ENCODE measurements at regions not wholly inside any gene's neighbourhood (a gene's known extent, or its start where the extent isn't known, plus 50 kb on each side); places are given as distances from the start of the nearest gene placed in this dataset.

- Histone ChIP-seq H3K9me3 (no peaks in the 10 kb centered on the region), H3K4me3 (no peak overlapping the region), H3K4me2 (no peak overlapping the region), H3K4me1 (no peaks in the 10 kb centered on the region), H3K27ac (no peak overlapping the region)
- FAIRE-seq (no peak), ATAC-seq (no peak), DNase-seq (ENCODE audit: low read depth in 1 of 2, low spot score in 1 of 2) (no peak)
- ChIA-PET POLR2A (no interaction called here), CTCF (no interaction called here)
- TF ChIP-seq HEYL (CRISPR knock-in tag; IDR thresholded peaks at IDR 0.05), result no peak
- TF ChIP-seq ZSCAN20 (CRISPR knock-in tag; IDR thresholded peaks at IDR 0.05), result no peak
- TF ChIP-seq MAZ (IDR thresholded peaks at IDR 0.05; ENCODE audit: borderline replicate concordance, low read depth, low read length), result no peak
- no peak for TF ChIP-seq HOXA7 (CRISPR knock-in tag; IDR thresholded peaks at IDR 0.05)
- TF ChIP-seq HMGXB4 (CRISPR knock-in tag; IDR thresholded peaks at IDR 0.05; ENCODE audit: borderline replicate concordance), result no peak
- TF ChIP-seq KDM5A (IDR thresholded peaks at IDR 0.05), result no peak
- no peak for TF ChIP-seq MYC (IDR thresholded peaks at IDR 0.05; ENCODE audit: borderline replicate concordance, low read length)
- no peak for TF ChIP-seq SMC3 (IDR thresholded peaks at IDR 0.05)
- TF ChIP-seq HDAC2 (IDR thresholded peaks at IDR 0.05), result no peak
- no peak for TF ChIP-seq HOXB13 (CRISPR knock-in tag; IDR thresholded peaks at IDR 0.05; ENCODE audit: low read depth)
- TF ChIP-seq NPAS2 (CRISPR knock-in tag; IDR thresholded peaks at IDR 0.05; ENCODE audit: borderline replicate concordance), result no peak
- no peak for TF ChIP-seq POLR2A (IDR thresholded peaks at IDR 0.05; ENCODE audit: low read length)
- no peak for TF ChIP-seq KDM1A (IDR thresholded peaks at IDR 0.05; ENCODE audit: low read depth)
- TF ChIP-seq ZC3H11A (IDR thresholded peaks at IDR 0.05), result no peak
- TF ChIP-seq RCOR1 (IDR thresholded peaks at IDR 0.05; ENCODE audit: low read depth, low read length), result no peak
- TF ChIP-seq ZNF302 (CRISPR knock-in tag; IDR thresholded peaks at IDR 0.05), result no peak
These were observed 147.9 kb upstream of the STXBP6 start for GRCh38 chr14:25197885-25198284.

- TF ChIP-seq HES2 (IDR thresholded peaks at IDR 0.05), result no peak
- TF ChIP-seq TFCP2L1 (CRISPR knock-in tag; IDR thresholded peaks at IDR 0.05), result no peak
- TF ChIP-seq CBX2 (IDR thresholded peaks at IDR 0.05; ENCODE audit: borderline replicate concordance, low read depth), result no peak
- TF ChIP-seq HEYL (CRISPR knock-in tag; IDR thresholded peaks at IDR 0.05), result no peak
- TF ChIP-seq RNF2 (IDR thresholded peaks at IDR 0.05; ENCODE audit: borderline replicate concordance, low read depth), result no peak
- TF ChIP-seq GATA3 (IDR thresholded peaks at IDR 0.05; ENCODE audit: borderline replicate concordance), result no peak
- TF ChIP-seq ATOH8 (CRISPR knock-in tag; IDR thresholded peaks at IDR 0.05; ENCODE audit: low read depth), result no peak
- no peak for TF ChIP-seq CEBPB (IDR thresholded peaks at IDR 0.05)
- TF ChIP-seq MAZ (IDR thresholded peaks at IDR 0.05; ENCODE audit: borderline replicate concordance, low read depth, low read length), result no peak
- H3K4me3 ChIP-seq, result no peak overlapping the region
- CTCF ChIA-PET, result no interaction called here
- no peak for DNase-seq (ENCODE audit: low read depth in 1 of 2, low spot score in 1 of 2)
- FAIRE-seq, result no peak
- ATAC-seq, result no peak
- H3K4me2 ChIP-seq, result no peak overlapping the region
- no peaks in the 10 kb centered on the region for H3K9me3 ChIP-seq
- no peak overlapping the region for H3K27ac ChIP-seq
- WGBS (ENCODE audit: missing lambda C conversion rate), result 7% methylated on average over 1 of the region's 1 CpG
- POLR2A ChIA-PET, result no interaction called here
- no peaks in the 10 kb centered on the region for H3K4me1 ChIP-seq
These were observed 130.3 kb upstream of the STXBP6 start for GRCh38 chr14:25180221-25180620.

GRCh38 chr14:25178255-25178654 is 128.3 kb upstream of the STXBP6 start:
- H3K4me2 ChIP-seq, result no peak overlapping the region
- no peak for FAIRE-seq
- H3K4me1 ChIP-seq, result no peaks in the 10 kb centered on the region
- no peak for ATAC-seq
- H3K4me3 ChIP-seq, result no peak overlapping the region
- DNase-seq (ENCODE audit: low read depth in 1 of 2, low spot score in 1 of 2), result no peak
- H3K9me3 ChIP-seq, result no peaks in the 10 kb centered on the region
- H3K27ac ChIP-seq, result no peak overlapping the region
- POLR2A ChIA-PET, result no interaction called here
- TF ChIP-seq BCL3 (IDR thresholded peaks at IDR 0.05), result no peak
- TF ChIP-seq EP300 (IDR thresholded peaks at IDR 0.05), result no peak
- no peak for TF ChIP-seq HOXB13 (CRISPR knock-in tag; IDR thresholded peaks at IDR 0.05; ENCODE audit: low read depth)
- no peak for TF ChIP-seq RCOR1 (IDR thresholded peaks at IDR 0.05; ENCODE audit: low read depth, low read length)
- TF ChIP-seq RFX5 (IDR thresholded peaks at IDR 0.05), result no peak
- TF ChIP-seq FOXS1 (CRISPR knock-in tag; IDR thresholded peaks at IDR 0.05), result no peak
- TF ChIP-seq MAZ (IDR thresholded peaks at IDR 0.05; ENCODE audit: borderline replicate concordance, low read depth, low read length), result no peak
- 22% methylated on average over 3 of the region's 3 CpGs for WGBS (ENCODE audit: missing lambda C conversion rate)
- CTCF ChIA-PET, result no interaction called here
